WTC11 (cell line): ENCODE measurements at regions not wholly inside any gene's neighbourhood (a gene's known extent, or its start where the extent isn't known, plus 50 kb on each side); places are given as distances from the start of the nearest gene placed in this dataset.

Source experiments
- ATF3 ChIP-seq: sonication (generic); formaldehyde crosslinking; conservative IDR thresholded peaks from 2 replicates; pipeline ENCODE4 v1.8.1; 2022; ENCODE audit warnings: mild to moderate bottlenecking, missing genetic modification reagents
- CTCF ChIP-seq: fragments of 200-600 bp; IDR thresholded peaks from 2 replicates; pipeline ENCODE4 v1.8.0; 2022; ENCODE audit warnings: antibody characterized with exemption
- E2F5 ChIP-seq: sonication (generic); formaldehyde crosslinking; IDR thresholded peaks from 2 replicates; pipeline ENCODE4 v1.8.1; 2022; ENCODE audit warnings: mild to moderate bottlenecking, moderate library complexity, missing genetic modification reagents
- IRF1 ChIP-seq: sonication (generic); formaldehyde crosslinking; IDR thresholded peaks from 2 replicates; pipeline ENCODE4 v1.8.0; 2023; ENCODE audit warnings: missing genetic modification reagents
- MAX ChIP-seq: sonication (generic); formaldehyde crosslinking; IDR thresholded peaks from 2 replicates; pipeline ENCODE4 v1.8.0; 2022; ENCODE audit warnings: mild to moderate bottlenecking, missing genetic modification reagents
- SMAD3 ChIP-seq: sonication (generic); formaldehyde crosslinking; IDR thresholded peaks from 2 replicates; pipeline ENCODE4 v1.8.0; 2022; ENCODE audit warnings: missing genetic modification reagents, mild to moderate bottlenecking, borderline replicate concordance
- TCF7 ChIP-seq: sonication (generic); formaldehyde crosslinking; IDR thresholded peaks from 2 replicates; pipeline ENCODE4 v1.8.0; 2022; ENCODE audit warnings: mild to moderate bottlenecking, low read depth, missing genetic modification reagents, moderate library complexity
- ZBTB21 ChIP-seq: sonication (generic); formaldehyde crosslinking; IDR thresholded peaks from 2 replicates; pipeline ENCODE4 v1.8.1; 2023; ENCODE audit warnings: mild to moderate bottlenecking, missing genetic modification reagents, borderline replicate concordance
- ZNF138 ChIP-seq: sonication (generic); formaldehyde crosslinking; conservative IDR thresholded peaks from 2 replicates; pipeline ENCODE4 v1.8.1; 2022; ENCODE audit warnings: mild to moderate bottlenecking, moderate library complexity, missing genetic modification reagents

- TF ChIP-seq ZBTB21: no peak
- no peak for TF ChIP-seq E2F5
- no peak for TF ChIP-seq CTCF
- TF ChIP-seq ZNF138 (CRISPR knock-in tag): no peak
- TF ChIP-seq ATF3: no peak
- TF ChIP-seq SMAD3 (CRISPR knock-in tag): no peak
- TF ChIP-seq IRF1 (CRISPR knock-in tag): no peak
- TF ChIP-seq TCF7 (CRISPR knock-in tag): no peak
- no peak for TF ChIP-seq MAX (CRISPR knock-in tag)
Measured at GRCh38 chr6:86276056-86276455, 633.4 kb upstream of the SYNCRIP start.
